ENCODE measurements at regions not wholly inside any gene's neighbourhood (a gene's known extent, or its start where the extent isn't known, plus 50 kb on each side); places are given as distances from the start of the nearest gene placed in this dataset.

DNA sequence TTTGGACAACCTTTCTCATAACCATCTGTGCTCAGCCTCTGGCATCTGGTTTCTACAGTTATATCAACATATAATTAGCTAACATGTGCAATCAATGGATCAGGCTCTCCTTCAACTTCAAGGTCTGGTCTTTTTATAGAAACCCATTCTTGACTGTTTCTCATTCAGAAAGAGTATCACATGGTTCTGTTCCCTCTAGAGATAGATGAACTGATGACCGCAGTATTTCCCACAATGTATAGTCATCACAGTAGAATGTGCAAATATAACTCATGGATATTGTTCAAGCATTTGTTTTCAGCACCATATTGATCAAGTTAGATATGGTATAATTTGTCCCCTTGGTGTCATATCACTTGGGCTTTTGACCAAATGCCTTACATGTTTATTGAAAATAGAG, 656.2 kb downstream of the FRK start:
- DNase-seq: no peak

GRCh38 chr6:115398607-115399006, 662.1 kb downstream of the FRK start:
- no peak for DNase-seq

DNA sequence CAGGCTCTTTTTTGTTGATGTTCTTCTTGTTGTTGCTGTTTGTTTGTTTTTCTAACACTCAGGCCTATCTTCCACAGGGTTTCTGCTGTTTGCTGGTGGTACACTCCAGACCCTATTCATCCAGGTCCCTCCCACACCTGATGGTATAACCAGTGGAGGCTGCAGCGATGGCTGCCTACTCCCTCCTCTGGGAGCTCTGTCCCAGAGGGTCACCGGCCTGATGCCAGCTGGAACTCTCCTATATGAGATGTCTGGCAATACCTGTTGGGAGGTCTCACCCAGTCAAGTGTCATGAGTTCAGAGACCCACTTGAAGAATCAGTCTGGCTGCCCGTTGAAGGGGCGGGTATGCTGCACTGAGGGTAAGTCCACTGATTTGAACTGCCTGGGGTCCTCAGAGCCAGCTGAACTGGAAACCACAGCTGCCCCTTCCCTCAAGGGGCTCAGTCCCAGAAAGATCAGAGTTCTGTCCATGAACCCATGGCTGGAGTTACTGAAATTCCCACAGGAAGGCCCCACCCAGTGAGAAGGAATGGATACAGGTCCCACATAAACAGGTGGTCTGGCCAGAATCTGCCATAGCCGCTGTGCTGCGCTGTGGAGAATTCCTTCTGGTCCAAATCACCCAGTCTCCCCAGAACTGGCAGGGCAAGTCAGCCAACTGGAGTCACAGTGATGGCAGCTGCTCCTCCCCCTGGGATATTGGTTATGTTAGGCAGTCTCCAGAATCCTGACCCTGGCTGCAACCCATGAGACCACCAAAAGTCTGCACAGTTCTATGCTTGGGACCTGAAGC, 664.4 kb downstream of the FRK start:
- no peak for DNase-seq

- no peak for DNase-seq
Measured at GRCh38 chr6:115393821-115394220, 666.9 kb downstream of the FRK start.

DNA sequence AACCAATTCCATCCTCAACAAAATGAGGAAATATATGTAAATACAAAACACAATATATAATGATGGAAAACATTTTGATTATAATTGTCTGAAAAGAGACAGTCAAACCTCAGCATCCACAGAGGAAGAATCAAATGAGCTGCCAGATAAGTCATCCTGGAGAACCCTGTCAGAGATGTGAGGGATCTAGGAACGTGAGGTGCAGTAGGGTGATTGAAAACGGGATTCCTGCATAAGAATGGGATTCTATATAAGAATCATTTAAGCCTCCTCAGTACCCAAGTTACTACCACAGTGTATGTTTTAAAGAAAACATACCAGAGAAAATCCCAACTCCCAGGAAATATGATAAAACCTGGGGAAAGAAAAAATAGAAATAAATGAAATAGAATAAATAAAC, 690.5 kb downstream of the FRK start:
- no peak for DNase-seq

- DNase-seq: no peak
Measured at GRCh38 chr6:115365783-115366182, 694.9 kb downstream of the FRK start.

- no peak for DNase-seq
Measured at GRCh38 chr6:115363379-115363778, 697.3 kb downstream of the FRK start.

DNA sequence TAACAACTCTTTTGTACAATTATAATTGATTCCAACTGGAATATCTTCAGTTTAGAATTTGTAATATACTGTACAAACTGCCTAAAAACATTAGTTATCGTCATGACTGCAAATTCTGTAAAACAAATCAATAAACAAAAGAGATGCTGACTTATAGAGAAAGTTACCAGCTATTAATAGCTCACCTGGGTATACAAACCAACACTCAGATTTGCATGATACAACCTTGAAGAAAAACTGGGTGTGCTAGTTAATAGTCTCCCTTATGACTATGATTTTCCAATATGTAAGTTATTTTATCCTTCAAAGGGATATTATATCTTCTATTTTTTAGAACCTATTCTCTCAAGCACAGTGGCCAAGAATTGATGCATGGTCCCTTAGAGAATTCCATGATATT, 698.5 kb downstream of the FRK start:
- DNase-seq: no peak

DNA sequence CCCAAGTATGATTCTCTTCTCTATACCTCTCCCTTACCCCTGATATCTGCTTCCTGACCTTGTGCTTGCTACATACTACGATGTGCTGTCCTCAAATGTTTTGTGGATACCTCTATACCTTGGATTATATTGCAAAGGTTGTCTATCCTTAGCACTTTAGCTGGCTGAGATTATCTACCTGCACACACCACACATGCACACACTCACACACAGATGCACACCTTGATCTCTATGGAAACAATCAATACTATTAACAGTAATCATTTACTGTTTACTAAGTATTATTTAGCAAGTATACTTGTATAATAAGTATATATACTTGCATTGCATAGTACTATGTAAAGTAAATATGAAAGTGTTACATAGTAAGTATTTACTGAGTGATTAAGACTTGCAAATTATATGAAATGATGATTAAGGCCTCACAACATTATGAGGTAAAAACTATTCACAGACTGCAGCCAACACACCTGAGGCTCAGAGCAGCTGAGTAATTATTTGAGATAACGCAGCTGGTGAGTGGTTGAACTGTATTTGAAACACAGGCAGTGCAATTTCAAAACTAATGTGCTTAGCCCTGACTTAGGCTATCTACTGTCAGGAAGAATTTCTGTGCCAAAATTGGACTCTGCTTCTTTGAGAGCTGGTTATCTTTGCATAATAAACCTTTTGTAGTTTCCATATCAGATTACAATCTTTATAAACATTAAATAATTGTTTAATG, 699.9 kb downstream of the FRK start:
- DNase-seq: no peak

DNA sequence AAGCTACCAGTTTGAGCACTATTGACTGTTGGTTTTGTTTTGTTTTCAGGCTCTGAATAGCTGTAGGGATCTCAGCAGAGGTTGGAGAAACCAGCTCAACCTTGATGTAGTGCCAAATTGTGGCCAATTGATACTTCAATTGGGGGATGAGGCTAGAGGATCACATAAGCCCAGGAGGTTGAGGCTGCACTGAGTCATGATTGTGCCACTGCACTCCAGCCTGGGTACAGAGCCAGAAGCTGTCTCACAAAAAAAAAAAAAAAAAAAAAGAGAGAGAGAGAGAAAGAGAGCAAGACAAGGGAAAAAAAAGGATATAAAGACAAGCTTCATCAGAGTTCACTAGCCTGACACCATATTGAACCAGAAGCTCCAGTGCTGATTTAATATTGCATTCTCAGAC, 702.1 kb downstream of the FRK start:
- no peak for DNase-seq

DNA sequence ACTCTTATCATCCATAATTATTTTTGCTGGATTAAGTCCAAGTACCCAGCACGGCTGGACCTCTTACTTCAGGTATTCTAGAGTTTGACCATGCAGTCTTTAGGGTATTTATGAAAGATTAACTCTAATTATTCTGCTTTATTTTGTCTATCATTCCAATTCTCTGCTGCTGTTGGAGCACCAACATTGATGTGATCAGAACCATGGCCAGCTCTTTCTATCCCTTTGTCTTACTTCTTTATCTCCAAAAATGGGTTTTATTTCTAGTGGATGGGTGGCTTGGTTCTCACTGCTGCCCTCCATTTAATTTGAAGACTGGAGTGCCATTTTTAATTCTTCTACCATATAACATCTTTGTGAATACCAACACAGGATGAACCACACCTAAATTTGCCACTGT, 704.3 kb downstream of the FRK start:
- no peak for DNase-seq

DNA sequence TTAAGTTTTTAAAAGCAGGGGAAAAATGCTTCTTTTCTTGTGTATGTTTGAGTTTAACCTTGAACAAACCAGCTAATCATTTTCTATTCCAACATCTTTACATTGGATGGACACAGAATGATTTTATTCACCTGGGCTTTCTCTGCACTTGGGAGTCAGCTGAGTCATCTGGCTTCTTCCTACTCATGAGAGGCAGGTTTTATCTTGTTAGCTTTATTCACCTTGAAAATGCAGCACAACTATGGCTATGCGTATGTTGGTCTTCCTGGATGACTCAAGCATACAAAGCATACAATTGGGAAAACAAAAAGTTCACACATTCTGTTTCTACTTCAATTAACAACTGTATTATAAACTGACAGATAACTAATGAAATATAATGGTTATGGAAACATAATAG, 737.7 kb downstream of the FRK start:
- DNase-seq: no peak

GRCh38 chr6:115319823-115320222, 740.9 kb downstream of the FRK start:
- DNase-seq: no peak

DNA sequence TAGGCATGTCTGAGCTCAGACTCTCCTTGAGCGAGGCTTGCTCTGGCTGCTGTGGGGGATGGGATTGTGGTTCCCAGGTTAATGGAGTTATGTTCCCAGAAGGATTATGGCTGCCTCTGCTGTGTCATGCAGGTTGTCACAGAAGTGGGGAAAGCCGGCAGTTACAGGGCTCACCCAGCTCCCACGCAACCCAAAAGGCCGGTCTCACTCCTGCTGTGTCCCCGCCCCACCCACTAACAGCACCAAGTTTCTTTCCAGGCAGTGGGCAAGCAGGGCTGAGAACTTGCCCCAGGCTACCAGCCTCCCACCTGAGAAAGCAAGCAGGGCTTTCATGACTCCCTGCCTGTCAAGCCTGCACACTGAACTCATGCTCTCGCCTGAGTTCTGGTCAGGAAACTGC, 750.5 kb downstream of the FRK start:
- no peak for DNase-seq

- DNase-seq: no peak
Measured at GRCh38 chr6:115302731-115303130, 758.0 kb downstream of the FRK start.

DNA sequence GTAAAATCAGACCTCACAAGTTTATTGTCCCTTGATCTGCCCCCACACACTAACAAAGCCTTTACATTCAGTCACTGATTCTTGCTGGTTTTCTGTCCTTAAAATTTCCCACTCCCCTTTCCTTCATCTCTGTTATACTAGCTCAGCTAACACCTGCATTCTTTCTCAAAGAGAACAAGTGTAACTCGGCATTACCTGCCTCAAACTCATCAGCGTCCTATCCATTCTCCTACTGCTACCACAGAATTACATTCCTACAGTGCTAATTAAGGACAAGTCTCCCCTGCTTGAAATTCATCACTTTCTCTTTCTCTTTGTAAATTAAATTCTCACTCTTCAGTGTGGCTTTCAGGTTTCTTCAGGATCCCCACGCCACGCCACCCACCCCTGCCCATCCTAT, 773.2 kb downstream of the FRK start:
- no peak for DNase-seq

DNA sequence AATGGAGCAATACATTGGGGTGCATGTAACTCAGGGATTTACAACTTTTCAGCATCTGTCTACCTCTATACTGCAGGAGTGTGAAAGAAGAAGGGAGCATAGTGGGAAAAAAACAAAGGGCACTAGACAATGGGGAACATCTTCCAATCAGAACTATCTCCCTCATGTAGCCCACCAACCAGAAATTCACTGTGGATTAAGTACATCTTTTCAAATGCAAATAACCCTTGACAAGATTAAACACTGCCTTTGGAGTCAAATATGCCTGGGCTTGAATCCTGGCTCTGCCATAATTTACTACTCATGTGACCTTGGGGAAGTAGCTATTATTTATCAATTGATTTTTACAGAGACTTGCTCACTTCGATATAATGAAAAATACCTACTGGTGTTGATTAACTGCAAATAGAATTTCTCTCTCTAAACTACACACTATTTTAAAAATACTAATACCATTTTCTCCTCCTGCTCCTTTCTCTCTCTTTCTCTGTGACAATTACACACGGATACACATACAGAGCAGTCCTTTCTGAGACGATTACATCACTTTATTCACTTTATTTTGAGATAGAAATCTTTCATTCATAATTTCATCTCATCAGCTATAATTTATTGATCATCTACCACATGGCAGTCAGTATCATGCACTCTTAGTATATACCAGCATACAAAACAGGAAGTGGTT, 783.7 kb downstream of the FRK start:
- no peak for DNase-seq

GRCh38 chr6:115272311-115272710, 788.4 kb downstream of the FRK start:
- DNase-seq: no peak

DNA sequence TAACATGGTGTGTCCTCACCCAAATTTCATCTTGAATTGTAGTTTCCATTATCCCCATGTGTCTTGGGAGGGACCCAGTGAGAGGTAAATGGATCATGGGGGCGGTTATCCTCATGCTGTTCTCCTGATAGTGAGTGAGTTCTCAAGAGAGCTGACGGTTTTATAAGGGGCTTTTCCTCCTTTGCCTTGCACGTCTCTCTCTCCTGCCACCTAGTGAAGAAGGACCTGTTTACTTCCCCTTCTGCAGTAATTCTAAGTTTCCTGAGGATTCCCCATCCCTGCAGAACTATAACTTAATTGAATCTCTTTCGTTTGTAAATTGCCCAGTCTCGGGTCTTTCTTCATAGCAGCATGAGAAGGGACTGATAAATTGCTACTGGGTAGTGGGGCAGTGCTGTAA, 789.3 kb downstream of the FRK start:
- no peak for DNase-seq

- DNase-seq: no peak
Measured at GRCh38 chr6:115270953-115271352, 789.7 kb downstream of the FRK start.

GRCh38 chr6:115241373-115241772, 819.3 kb downstream of the FRK start:
- no peak for DNase-seq

DNA sequence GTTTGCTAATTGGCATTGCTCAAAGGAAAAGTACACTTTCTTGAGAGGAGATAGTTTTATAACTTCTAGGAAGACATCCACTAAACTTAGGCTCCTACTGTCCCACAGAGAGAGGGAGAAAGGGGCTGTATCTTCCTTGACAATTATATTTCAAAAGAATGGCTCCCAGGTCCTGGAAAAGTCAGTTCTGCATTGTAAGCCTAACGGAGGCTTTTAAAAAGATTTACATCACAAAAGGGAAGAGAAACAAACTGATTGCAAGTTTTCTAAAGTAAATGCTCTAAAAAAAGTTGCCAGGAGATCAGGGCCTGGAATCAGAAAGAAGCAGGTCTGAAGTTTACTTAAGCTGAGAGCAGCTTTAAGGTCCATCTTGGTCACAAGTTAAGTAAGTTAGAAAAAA, 839.5 kb downstream of the FRK start:
- DNase-seq: no peak

- DNase-seq: no peak
Measured at GRCh38 chr6:115220551-115221159, 840.0 kb downstream of the FRK start.

DNA sequence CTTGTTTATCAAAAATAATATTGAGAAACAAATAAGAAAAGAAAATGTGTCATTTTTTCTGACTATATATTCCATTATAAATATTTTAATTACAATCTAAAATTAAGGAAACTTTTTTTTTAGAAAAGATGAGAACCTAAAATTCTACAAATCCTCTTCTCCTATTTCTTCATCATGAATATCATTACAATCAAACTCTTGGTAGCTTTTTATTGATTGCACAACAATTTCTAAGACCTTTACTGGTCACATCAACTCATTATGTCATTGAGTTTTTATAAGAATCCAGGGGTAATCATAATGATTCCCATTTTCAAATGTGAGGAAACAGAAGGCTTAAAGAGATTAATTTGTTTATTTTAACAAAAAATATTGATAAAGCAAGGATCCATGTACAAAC, 841.0 kb downstream of the FRK start:
- DNase-seq: no peak

Measured in CD4-positive, alpha-beta T cell treated with Interleukin-10 for 1 hour (primary cell).